GM21447 (cell line): ENCODE measurements at regions not wholly inside any gene's neighbourhood (a gene's known extent, or its start where the extent isn't known, plus 50 kb on each side); places are given as distances from the start of the nearest gene placed in this dataset.
"Not testable (repeated sequence)": the region's sequence is repeated elsewhere in the genome, so short reads cannot be mapped to it uniquely, and the experiment has no call there.

Source experiments
- ATAC-seq: cut with Tn5 transposase; IDR thresholded peaks from one replicate; pipeline ENCODE4 v1.9.1; 2021; ENCODE audit not compliant: unreplicated experiment

GRCh38 chr1:218494449-218494852, 149.3 kb downstream of the TGFB2 start:
- ATAC-seq: no peak

DNA sequence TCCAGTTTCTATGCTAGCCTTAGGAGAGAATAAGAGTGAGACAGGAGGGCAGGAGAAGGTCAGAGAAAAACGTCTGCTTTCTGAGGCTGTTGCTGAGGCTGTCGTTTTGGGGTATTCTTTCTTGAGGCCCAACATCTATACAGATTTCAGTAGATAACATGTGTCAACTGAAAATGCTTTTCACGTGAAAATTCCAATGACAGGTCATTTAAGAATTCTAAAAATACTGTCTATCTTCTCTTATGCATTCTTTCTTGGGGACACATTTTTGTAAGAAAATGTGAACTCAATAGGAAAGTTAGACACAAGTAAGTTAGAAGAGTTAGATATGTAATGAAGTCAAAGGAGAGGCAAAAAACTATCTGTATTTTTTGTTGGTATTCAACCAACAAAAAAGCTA, 150.8 kb downstream of the TGFB2 start:
- ATAC-seq: no peak

GRCh38 chr1:218496561-218496960, 151.4 kb downstream of the TGFB2 start:
- ATAC-seq: no peak

DNA sequence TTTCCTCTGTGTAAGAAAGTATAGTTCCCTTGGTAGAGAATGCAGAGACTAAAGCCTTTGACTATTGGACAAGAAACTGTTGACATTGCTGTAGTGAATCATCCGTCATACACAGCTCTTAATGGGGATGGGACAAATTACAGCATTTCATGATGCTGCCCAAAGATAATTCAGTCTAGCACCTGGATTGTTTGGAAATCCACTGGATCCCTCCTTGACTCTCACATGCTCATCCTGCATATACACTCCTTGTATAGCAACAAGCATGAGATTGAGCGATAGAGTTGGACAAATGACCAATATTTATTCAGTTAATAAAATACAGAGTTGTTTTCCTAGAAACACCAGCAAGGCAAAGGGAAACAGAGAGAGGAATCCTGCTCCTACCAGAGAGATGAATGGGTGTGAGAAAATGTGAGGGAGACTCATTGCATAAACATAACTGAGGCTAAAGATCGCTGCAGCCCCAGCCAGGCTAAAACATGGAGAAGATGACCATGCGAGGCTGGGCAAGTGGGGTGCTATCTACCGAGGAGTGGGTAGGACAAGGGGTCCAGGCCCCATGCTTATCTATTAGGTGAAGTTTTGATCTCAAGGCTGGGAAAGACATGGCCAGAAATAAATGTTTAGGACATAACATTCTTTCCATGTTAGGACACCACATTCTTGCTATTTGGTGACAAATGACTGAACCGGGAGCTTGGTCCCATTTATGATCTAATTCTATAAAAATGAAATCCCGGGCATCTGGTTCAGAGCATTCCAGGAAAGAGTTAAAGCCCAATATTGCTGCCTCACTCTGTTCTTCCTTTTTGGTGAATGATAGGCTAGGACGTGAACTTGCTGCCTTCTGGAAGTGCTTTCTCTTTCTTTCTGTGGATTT, 153.2 kb downstream of the TGFB2 start:
- no peak for ATAC-seq

GRCh38 chr1:218499011-218499691, 154.0 kb downstream of the TGFB2 start:
- ATAC-seq: no peak

DNA sequence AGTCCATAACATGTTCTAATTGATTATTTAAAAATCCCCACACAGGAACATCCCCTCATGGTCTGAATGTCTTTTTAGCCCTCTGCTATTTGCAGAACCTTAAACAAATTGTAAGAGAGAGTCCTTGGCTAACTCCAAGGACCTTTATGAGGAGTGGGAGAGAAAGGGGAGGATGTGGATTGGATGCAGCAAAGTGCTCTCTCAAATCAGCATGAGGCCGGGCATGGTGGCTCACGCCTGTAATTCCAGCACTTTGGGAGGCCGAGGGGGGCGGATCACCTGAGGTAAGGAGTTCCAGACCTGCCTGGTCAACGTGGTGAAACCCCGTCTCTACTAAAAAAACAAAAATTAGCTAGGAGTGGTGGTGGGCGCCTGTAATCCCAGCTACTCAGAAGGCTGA, 154.8 kb downstream of the TGFB2 start:
- ATAC-seq: no peak

DNA sequence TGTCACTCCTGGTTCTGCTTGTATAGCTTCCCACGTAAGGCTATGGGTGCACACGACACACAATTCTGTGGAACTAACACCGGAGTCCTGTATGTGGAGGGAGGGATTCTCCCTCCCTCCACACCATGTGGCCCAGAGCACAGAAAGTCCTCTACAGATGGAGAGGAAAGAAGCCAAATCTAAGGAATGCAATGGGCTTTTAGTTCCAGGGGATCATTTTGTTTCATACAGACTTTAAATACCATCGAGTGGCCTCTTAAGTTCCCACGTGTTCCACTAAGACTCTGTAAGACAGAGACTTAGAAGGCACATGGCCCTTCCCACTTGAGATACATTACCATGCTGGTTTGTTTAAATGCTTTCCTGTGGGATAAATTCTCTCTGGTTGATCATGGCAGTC, 156.0 kb downstream of the TGFB2 start:
- no peak for ATAC-seq

- no peak for ATAC-seq
These were observed 157.2 kb downstream of the TGFB2 start for GRCh38 chr1:218502383-218502782.

DNA sequence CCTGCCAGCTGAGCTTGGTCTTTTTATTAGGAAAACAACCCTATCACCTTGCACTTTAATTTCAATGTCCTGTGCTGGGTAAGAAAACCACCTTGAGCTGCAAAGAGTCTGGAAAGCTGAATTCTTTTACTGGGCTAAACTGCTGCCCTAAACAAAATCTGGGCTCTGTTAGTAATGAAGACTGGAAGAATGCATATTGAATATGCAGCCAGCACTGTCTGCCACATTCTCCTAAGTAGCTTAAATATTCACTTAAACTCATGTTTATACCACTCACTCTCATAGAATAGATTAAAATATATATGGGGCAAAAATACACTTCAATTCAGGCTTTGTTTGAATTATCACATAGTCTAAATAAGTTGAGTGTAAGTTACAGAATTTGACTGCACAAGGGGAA, 158.0 kb downstream of the TGFB2 start:
- no peak for ATAC-seq

DNA sequence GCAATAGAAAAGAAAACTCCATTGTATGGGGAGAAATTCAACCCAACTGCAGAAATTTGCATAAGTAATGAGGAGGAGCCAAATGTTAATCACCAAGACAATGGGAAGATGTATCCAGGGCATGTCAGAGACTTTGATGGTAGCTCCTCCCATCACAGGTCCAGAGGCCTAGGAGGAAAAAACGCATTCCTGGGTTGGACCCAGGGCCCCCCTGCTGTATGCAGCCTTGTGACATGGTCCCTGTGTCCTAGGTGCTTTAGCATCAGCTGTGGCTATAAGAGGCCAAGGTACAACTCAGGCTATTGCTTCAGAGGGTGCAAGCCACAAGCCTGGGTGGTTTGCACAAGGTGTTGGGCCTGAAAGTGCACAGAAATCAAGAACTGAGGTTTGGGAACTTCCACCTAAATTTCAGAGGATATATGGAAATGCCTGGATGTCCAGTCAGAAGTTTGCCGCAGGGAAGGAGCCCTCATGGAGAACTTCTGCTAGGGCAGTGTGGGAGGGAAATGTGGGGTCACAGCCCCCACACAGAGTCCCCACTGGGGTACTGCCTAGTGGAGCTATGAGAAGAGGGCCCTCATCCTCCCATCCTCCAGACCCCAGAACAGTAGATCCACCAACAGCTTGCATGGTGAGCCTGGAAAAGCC, 162.3 kb downstream of the TGFB2 start:
- no peak for ATAC-seq

GRCh38 chr1:218510153-218510772, 165.1 kb downstream of the TGFB2 start:
- ATAC-seq: no peak

DNA sequence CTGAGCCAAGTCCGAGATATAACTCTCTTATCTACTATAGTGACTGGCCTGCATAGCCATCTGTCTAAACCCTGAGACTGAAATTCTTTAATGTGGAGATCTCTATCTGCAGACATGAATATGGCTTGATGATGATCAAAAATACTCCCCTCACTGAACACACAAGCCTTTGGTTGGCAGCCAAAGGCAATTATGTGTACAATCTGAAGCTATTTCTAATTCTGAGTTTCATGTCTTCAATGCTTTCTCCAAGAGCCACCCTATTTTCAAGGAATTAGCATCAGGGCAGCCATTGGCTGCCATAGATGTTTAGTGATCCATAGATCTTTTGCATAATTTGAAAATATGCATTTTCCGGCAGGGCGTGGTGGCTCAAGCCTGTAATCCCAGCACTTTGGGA, 168.2 kb downstream of the TGFB2 start:
- no peak for ATAC-seq

- no peak for ATAC-seq
These were observed 169.6 kb downstream of the TGFB2 start for GRCh38 chr1:218514689-218515088.

GRCh38 chr1:218516526-218516925, 171.4 kb downstream of the TGFB2 start:
- no peak for ATAC-seq

- no peak for ATAC-seq
These were observed 172.3 kb downstream of the TGFB2 start for GRCh38 chr1:218517459-218517858.

DNA sequence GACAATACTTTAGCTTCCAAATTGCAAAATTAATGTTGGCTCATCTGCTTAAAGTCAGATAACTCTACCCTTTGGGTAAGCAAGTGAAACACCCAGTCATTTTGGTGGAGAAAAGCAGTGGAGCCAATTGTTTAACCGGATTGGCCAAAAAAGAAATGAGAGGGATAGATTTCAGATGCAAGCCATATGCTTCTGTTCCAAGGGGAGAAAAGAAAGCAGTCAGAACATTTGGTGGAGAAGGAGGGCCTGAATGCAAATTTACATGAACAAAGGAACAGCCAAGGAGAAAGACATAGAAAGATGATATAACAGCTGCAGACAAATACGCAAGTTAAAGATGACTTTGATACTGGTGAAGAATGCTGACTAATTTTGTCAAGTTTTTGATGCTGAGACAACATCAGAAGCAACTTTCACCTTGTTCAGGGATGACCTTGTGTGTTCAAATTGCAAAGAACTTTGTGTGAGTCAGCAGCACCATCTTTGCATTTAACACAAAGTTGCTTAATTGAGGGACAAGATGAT, 173.1 kb downstream of the TGFB2 start:
- no peak for ATAC-seq

- not testable (repeated sequence) for ATAC-seq
These were observed 175.5 kb downstream of the TGFB2 start for GRCh38 chr1:218520646-218521045.

- peak; percentile 81 for ATAC-seq
These were observed 176.5 kb downstream of the TGFB2 start for GRCh38 chr1:218521414-218522169.

DNA sequence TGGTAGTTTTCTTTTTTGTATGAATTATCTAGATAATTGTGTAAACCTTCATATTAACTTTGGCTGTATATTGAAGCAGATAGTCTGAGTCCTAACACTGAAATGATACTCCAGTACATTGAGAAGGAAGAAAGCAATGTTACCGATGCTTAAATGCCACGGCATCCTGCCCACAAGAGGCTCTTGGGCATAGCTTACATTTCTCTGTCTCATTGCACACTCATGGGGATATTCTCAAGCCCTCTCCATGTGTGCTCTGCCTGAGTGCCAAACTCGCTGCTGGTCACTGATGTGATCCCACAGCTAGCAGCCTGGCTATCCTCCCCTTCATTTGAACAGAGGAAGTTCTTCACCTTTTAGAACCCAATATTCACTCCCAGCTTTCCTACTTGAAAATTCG, 179.4 kb downstream of the TGFB2 start:
- ATAC-seq: no peak

GRCh38 chr1:218525031-218525430, 179.9 kb downstream of the TGFB2 start:
- no peak for ATAC-seq
